ENCODE measurements at regions not wholly inside any gene's neighbourhood (a gene's known extent, or its start where the extent isn't known, plus 50 kb on each side); places are given as distances from the start of the nearest gene placed in this dataset.
"Not testable (repeated sequence)": the region's sequence is repeated elsewhere in the genome, so short reads cannot be mapped to it uniquely, and the experiment has no call there.

- DNase-seq (ENCODE audit: low spot score), result no peak
These were observed 150.0 kb downstream of the RNASET2 start for GRCh38 chr6:166806217-166806838.

- no peak for DNase-seq (ENCODE audit: low spot score)
These were observed 152.9 kb downstream of the RNASET2 start for GRCh38 chr6:166803471-166803870.

GRCh38 chr6:166802401-166802800 lies 153.9 kb downstream of the RNASET2 start:
- DNase-seq (ENCODE audit: low spot score), result no peak

GRCh38 chr6:166800137-166800536 lies 156.2 kb downstream of the RNASET2 start:
- DNase-seq (ENCODE audit: low spot score), result no peak

- no peak for DNase-seq (ENCODE audit: low spot score)
These were observed 157.7 kb downstream of the RNASET2 start for GRCh38 chr6:166798652-166799051.

- DNase-seq (ENCODE audit: low spot score), result no peak
These were observed 159.7 kb downstream of the RNASET2 start for GRCh38 chr6:166796610-166797009.

GRCh38 chr6:166795879-166796278 lies 160.5 kb downstream of the RNASET2 start:
- DNase-seq (ENCODE audit: low spot score), result no peak

GRCh38 chr6:166790808-166791207 lies 163.8 kb upstream of the RPS6KA2 start:
- not testable (repeated sequence) for DNase-seq (ENCODE audit: low spot score)

- DNase-seq (ENCODE audit: low spot score), result not testable (repeated sequence)
These were observed 161.9 kb upstream of the RPS6KA2 start for GRCh38 chr6:166788846-166789529.

- peak; percentile 61 for DNase-seq (ENCODE audit: low spot score)
These were observed 159.7 kb upstream of the RPS6KA2 start for GRCh38 chr6:166786704-166787293.

- DNase-seq (ENCODE audit: low spot score), result no peak
These were observed 158.1 kb upstream of the RPS6KA2 start for GRCh38 chr6:166785131-166785530.

- no peak for DNase-seq (ENCODE audit: low spot score)
These were observed 157.6 kb upstream of the RPS6KA2 start for GRCh38 chr6:166784691-166785090.

- DNase-seq (ENCODE audit: low spot score), result no peak
These were observed 155.5 kb upstream of the RPS6KA2 start for GRCh38 chr6:166782520-166782919.

- no peak for DNase-seq (ENCODE audit: low spot score)
These were observed 154.3 kb upstream of the RPS6KA2 start for GRCh38 chr6:166781331-166781730.

- no peak for DNase-seq (ENCODE audit: low spot score)
These were observed 153.1 kb upstream of the RPS6KA2 start for GRCh38 chr6:166779963-166780683.

GRCh38 chr6:166779381-166779780 lies 152.3 kb upstream of the RPS6KA2 start:
- no peak for DNase-seq (ENCODE audit: low spot score)

- no peak for DNase-seq (ENCODE audit: low spot score)
These were observed 151.7 kb upstream of the RPS6KA2 start for GRCh38 chr6:166778776-166779175.

GRCh38 chr6:166778046-166778445 lies 151.0 kb upstream of the RPS6KA2 start:
- DNase-seq (ENCODE audit: low spot score), result no peak

GRCh38 chr6:166777096-166777630 lies 150.1 kb upstream of the RPS6KA2 start:
- no peak for DNase-seq (ENCODE audit: low spot score)

- DNase-seq (ENCODE audit: low spot score), result no peak
These were observed 149.5 kb upstream of the RPS6KA2 start for GRCh38 chr6:166776571-166776970.

GRCh38 chr6:166775923-166776220 lies 148.8 kb upstream of the RPS6KA2 start:
- no peak for DNase-seq (ENCODE audit: low spot score)

- DNase-seq (ENCODE audit: low spot score), result peak; percentile 44
These were observed 148.3 kb upstream of the RPS6KA2 start for GRCh38 chr6:166775180-166775922.
